ENCODE measurements at regions not wholly inside any gene's neighbourhood (a gene's known extent, or its start where the extent isn't known, plus 50 kb on each side); places are given as distances from the start of the nearest gene placed in this dataset.

DNA sequence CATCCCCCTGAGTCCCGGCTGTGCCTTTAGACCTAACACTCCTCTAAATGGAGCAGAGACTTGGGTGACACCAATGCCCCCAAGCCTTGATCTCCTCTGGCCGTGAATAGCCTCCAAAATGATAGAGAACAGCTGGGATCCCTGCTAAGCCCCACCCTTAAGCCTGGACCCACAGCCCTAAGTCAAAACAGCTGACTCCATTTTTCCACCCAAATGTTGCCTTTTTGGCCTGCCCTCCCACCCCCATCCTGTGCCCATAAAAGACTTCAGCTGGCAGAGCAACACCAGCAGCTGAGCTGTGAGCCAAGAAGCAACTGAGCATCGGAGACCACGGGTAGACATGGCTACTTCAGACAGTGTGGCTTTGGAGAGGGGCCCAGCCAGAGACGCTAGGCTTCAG, 420.8 kb downstream of the NPHP4 start:
- Histone ChIP-seq H3K27me3 (ENCODE audit: control insufficient read depth, insufficient read depth, low read length) (no peaks in the 10 kb centered on the region), H3K9ac (no peak overlapping the region), H3K9me3 (ENCODE audit: control insufficient read depth, low read length) (no peaks in the 10 kb centered on the region), H3K4me1 (no peaks in the 10 kb centered on the region), H3K36me3 (ENCODE audit: control insufficient read depth, insufficient read depth, low read length) (no peaks in the 10 kb centered on the region), H3K79me2 (no peaks in the 10 kb centered on the region), H3K4me3 (ENCODE audit: low read depth, low read length) (no peak overlapping the region), H2AFZ (no peak overlapping the region), H3K4me2 (ENCODE audit: low read length) (no peak overlapping the region), H3K27ac (no peak overlapping the region)
- TF ChIP-seq, protein P1, sequence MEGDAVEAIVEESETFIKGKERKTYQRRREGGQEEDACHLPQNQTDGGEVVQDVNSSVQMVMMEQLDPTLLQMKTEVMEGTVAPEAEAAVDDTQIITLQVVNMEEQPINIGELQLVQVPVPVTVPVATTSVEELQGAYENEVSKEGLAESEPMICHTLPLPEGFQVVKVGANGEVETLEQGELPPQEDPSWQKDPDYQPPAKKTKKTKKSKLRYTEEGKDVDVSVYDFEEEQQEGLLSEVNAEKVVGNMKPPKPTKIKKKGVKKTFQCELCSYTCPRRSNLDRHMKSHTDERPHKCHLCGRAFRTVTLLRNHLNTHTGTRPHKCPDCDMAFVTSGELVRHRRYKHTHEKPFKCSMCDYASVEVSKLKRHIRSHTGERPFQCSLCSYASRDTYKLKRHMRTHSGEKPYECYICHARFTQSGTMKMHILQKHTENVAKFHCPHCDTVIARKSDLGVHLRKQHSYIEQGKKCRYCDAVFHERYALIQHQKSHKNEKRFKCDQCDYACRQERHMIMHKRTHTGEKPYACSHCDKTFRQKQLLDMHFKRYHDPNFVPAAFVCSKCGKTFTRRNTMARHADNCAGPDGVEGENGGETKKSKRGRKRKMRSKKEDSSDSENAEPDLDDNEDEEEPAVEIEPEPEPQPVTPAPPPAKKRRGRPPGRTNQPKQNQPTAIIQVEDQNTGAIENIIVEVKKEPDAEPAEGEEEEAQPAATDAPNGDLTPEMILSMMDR (IDR thresholded peaks at IDR 0.05) = no peak

DNA sequence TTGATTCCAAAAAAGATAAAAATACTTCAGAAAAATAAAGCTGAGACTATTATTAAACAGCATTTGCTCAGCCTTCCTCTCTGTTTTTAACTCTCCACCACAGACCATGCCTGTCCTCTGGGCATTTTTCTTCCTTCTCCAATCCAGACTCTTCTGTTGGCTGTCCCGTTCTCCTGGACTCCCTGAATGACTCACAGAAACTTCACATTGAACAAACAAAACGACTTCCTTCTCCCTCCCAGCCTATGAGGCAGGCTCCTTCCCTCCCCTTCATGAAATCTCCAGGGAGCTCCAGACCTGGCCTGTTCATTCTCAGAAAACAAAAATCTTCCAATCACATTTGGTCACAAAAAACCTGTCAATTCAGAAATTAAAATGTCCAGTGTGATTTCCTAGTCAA, 421.3 kb downstream of the NPHP4 start:
- TF ChIP-seq, protein P1 (IDR thresholded peaks at IDR 0.05) = no peak
- Histone ChIP-seq H3K9me3 (ENCODE audit: control insufficient read depth, low read length) (no peaks in the 10 kb centered on the region), H3K4me1 (no peaks in the 10 kb centered on the region), H3K9ac (no peak overlapping the region), H3K27ac (no peak overlapping the region), H3K79me2 (no peaks in the 10 kb centered on the region), H2AFZ (no peak overlapping the region), H3K36me3 (ENCODE audit: control insufficient read depth, insufficient read depth, low read length) (no peaks in the 10 kb centered on the region), H3K4me3 (ENCODE audit: low read depth, low read length) (no peak overlapping the region), H3K27me3 (ENCODE audit: control insufficient read depth, insufficient read depth, low read length) (no peaks in the 10 kb centered on the region), H3K4me2 (ENCODE audit: low read length) (no peak overlapping the region)

DNA sequence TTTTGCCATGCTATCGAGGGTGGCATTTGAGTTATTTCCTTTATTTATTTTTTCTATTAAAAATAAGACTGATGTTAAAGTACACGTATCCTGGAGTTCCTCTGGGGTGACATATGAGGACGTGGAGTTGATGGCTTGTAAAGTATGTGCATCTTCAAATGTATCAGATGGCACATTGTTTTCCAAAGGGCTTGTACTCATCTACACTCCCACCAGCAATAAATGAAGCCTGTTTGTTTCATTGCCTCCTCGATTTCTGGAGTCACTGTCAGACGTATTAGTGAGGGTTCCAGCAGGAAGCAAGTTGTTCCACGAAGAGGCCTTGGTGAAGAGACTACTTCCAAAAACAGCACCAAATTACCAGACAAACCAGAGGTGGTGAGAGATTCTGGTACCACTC, 423.9 kb downstream of the NPHP4 start:
- Histone ChIP-seq H3K4me2 (ENCODE audit: low read length) (no peak overlapping the region), H3K27ac (no peak overlapping the region), H3K79me2 (no peaks in the 10 kb centered on the region), H3K27me3 (ENCODE audit: control insufficient read depth, insufficient read depth, low read length) (no peaks in the 10 kb centered on the region), H3K4me3 (ENCODE audit: low read depth, low read length) (no peak overlapping the region), H3K36me3 (ENCODE audit: control insufficient read depth, insufficient read depth, low read length) (no peaks in the 10 kb centered on the region), H3K9ac (no peak overlapping the region), H3K9me3 (ENCODE audit: control insufficient read depth, low read length) (no peaks in the 10 kb centered on the region), H2AFZ (no peak overlapping the region), H3K4me1 (no peaks in the 10 kb centered on the region)
- TF ChIP-seq, protein P1 (IDR thresholded peaks at IDR 0.05) = no peak

- H2AFZ ChIP-seq = no peak overlapping the region
- H3K9me3 ChIP-seq (ENCODE audit: control insufficient read depth, low read length) = no peaks in the 10 kb centered on the region
- no peak overlapping the region for H3K9ac ChIP-seq
- no peaks in the 10 kb centered on the region for H3K27me3 ChIP-seq (ENCODE audit: control insufficient read depth, insufficient read depth, low read length)
- no peaks in the 10 kb centered on the region for H3K79me2 ChIP-seq
- H3K4me1 ChIP-seq = no peaks in the 10 kb centered on the region
- H3K4me2 ChIP-seq (ENCODE audit: low read length) = no peak overlapping the region
- no peak overlapping the region for H3K27ac ChIP-seq
- TF ChIP-seq, protein P1 (IDR thresholded peaks at IDR 0.05) = no peak
- no peaks in the 10 kb centered on the region for H3K36me3 ChIP-seq (ENCODE audit: control insufficient read depth, insufficient read depth, low read length)
- no peak overlapping the region for H3K4me3 ChIP-seq (ENCODE audit: low read depth, low read length)
Observed at GRCh38 chr1:5567839-5568238, 424.4 kb downstream of the NPHP4 start.

- TF ChIP-seq, protein P1 (IDR thresholded peaks at IDR 0.05) = no peak
- Histone ChIP-seq H3K36me3 (ENCODE audit: control insufficient read depth, insufficient read depth, low read length) (no peaks in the 10 kb centered on the region), H3K79me2 (no peaks in the 10 kb centered on the region)
Observed at GRCh38 chr1:5566924-5567323, 425.3 kb downstream of the NPHP4 start.

More at GRCh38 chr1:5566924-5567323, 425.3 kb downstream of the NPHP4 start:
- Histone ChIP-seq H3K4me1 (no peaks in the 10 kb centered on the region), H3K9me3 (ENCODE audit: control insufficient read depth, low read length) (no peaks in the 10 kb centered on the region), H3K4me2 (ENCODE audit: low read length) (no peak overlapping the region), H2AFZ (no peak overlapping the region), H3K4me3 (ENCODE audit: low read depth, low read length) (no peak overlapping the region), H3K27ac (no peak overlapping the region), H3K27me3 (ENCODE audit: control insufficient read depth, insufficient read depth, low read length) (no peaks in the 10 kb centered on the region), H3K9ac (no peak overlapping the region)
